OCI-M2 (cell line): ENCODE measurements at regions not wholly inside any gene's neighbourhood (a gene's known extent, or its start where the extent isn't known, plus 50 kb on each side); places are given as distances from the start of the nearest gene placed in this dataset.

Experiments
- DNase-seq: peaks from one replicate; lab custom pipeline; 2025; ENCODE audit not compliant: unreplicated experiment; lab: John Stamatoyannopoulos, UW

DNA sequence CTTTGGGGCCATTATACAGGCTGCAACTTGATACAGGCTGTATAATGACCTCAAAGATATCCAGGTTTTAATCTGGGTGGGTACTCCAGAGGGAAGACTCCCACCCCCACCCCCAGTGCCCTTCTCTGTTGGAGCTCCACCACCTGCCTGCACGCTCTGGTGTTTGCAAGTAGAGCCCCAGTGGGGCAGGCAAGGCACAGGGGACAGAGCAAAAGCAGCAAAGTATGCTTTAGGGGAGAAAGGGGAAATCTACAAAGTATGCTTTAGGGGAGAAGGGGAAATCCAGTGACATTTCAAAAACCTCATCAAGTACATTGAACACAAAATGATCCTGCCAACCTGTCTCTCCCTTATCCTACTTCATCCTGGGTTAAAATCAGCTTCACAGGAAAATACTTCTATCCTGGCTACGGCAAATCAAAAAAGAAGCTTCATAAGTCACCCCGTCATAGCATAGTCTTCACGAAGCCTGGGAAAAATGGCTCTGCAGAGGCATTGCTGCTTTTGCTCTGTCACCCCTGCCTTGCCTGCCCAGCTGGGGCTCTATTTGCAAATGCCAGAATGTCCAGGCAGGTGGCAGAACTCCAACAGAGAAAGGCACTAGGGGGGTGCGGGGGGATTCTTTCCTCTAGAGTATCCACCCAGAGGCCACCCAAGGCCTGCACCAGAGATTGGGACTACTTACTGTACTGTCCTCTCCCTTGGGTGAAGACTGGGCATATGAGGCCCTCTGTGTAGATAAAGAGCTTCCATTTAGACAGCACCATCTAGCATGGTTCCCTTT lies 60.9 kb upstream of the ATP11B start:
- no peak for DNase-seq

DNA sequence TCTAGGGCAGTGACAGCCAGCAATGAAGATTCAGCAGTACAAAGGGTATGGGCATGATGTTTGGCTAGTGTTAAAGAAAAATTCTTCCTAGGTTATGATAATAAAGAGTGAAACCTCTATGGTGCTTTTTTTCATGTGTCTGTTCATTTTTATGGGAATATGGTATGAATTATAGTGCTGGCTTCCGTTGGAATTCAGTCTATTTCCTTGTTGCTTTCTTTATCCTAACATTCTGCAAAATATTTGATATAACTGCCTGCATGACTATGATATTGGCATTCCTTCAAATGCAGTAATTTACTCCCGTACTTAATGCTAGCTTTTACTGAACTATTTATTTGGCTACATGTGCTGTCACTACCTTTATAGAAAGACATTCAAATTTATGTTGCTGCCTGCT lies 57.6 kb upstream of the ATP11B start:
- no peak for DNase-seq

DNA sequence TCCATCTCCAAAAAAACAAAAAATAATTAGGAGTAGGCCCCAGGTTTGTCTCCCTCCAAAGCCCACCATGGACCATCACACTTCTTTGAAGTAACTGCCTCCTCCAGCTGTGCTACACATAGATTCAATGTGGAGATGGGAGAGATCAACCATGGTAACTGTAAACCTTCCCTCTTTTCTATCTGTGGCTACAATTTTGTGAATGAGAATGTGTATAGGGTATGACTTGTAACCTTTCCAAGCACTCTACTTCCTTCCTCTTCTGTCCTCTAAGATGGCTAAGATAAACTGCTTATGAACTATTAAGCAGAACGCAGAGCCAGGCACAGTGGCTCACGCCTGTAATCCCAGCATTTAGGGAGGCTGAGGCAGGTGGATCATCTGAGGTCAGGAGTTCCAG lies 55.5 kb upstream of the ATP11B start:
- no peak for DNase-seq

DNA sequence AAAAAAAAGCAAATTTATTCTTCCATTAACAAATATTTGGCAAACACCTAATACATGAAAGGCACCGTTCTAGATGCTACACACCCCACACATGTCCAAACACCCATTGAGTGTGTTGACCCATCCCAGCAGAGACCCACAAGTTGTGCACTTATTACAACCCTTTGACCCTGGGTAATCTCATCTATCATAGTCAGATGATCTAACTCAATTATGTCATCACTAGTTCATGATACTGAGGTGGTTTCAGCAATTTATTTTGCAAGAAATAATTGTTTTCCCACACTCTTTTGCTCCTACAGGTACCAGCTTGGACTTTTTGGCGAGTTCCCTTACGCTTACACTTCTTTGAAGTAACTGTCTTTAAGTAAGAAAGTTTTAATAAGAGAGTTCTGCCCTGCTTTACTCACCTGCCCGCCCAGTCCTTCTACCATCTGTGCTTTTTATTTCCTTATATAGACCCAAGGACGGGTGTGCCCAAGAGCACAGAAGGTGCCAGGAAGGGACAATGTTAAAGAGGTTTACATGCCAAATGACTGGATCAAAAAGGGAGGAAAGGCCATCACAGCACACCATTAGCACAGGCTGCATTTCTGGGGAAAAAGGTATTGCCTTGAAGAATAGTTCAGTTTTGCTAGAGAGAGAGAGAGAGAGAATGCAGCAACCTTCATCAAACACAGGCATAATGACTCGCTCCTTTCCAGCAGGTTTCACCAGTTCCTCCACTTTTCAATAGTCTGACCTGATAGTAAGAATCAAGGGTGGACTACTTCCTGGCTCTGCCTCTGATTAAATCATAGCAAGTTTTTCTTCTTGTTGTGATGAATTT lies 54.5 kb upstream of the ATP11B start:
- no peak for DNase-seq

DNA sequence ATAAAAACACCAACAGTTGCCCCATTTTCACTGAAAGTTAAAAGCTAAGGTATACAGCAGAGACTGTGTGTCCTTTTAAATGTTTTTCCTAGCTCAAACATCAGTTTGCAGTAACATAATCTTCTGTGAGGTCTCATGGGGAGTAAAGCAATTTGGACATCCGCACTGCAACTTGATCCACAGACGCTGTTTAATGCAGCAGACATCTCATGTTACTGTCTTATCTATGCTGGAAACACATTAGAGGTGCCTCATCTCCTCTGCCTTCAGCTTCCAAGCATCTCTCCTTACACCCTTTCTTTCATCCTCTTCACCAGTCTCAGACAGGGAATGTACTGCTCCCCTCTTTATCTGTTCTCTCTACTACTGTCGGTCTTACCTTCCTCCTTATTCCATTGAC lies 53.7 kb upstream of the ATP11B start:
- DNase-seq = no peak

DNA sequence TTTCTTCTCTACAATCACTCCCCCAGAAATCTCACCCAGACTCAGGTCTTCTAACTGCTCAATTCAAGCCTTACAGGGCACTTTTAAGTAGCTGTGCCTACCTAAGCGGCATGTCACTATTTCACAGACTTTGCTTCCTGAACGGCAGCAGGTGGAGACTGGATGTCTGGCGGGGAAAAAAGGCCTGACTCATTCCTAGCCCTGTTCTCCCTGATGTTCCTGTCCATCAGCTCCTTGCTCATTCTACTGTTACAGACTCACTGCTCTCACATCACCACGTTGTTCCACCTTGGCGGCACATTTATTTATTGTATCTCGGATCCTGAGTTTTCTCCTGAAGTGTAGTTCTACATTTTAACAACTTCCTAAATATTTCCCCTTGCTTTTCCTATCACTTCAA lies 52.6 kb upstream of the ATP11B start:
- no peak for DNase-seq

DNA sequence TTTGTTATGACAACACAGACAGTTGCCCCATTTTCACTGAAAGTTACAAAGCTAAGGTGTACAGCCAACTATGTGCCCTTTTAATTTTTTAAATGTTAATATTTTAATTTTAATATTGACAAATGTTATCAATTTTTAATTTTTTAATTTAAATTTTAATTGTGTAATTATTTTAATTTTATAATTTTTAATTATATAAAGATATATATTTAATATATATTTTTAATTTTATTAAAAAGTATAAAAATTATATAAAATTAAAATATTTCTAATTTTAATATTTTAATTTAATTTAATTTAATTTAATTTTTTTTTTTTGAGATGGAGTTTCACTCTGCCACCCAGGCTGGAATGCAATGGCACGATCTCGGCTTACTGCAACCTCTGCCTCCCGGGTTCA lies 52.1 kb upstream of the ATP11B start:
- DNase-seq = no peak
